Type B pancreatic cell (in vitro differentiated cells): ENCODE measurements at regions not wholly inside any gene's neighbourhood (a gene's known extent, or its start where the extent isn't known, plus 50 kb on each side); places are given as distances from the start of the nearest gene placed in this dataset.

Experiments
- DNase-seq: peaks from one replicate; pipeline ENCODE4 v3.0.0; 2021; ENCODE audit warnings: mixed read lengths; ENCODE audit not compliant: unreplicated experiment; ENCODE audit errors: extremely low spot score
- H3K27ac Mint-ChIP-seq: 2 replicates; pipeline ENCODE4 v1.8.0; 2021; ENCODE audit warnings: mild to moderate bottlenecking, mixed read lengths
- H3K27me3 Mint-ChIP-seq: 2 replicates; pipeline ENCODE4 v1.8.0; 2021; ENCODE audit warnings: mixed read lengths
- H3K36me3 Mint-ChIP-seq: 2 replicates; pipeline ENCODE4 v1.8.0; 2021; ENCODE audit warnings: mixed read lengths
- H3K4me1 Mint-ChIP-seq: one replicate; pipeline ENCODE4 v1.8.0; 2021; ENCODE audit warnings: mixed read lengths; ENCODE audit not compliant: unreplicated experiment
- H3K4me3 Mint-ChIP-seq: 2 replicates; pipeline ENCODE4 v1.8.0; 2021; ENCODE audit warnings: mild to moderate bottlenecking, mixed read lengths
- H3K9me3 Mint-ChIP-seq: 2 replicates; pipeline ENCODE4 v1.8.0; 2021; ENCODE audit warnings: mixed read lengths
- CTCF ChIP-seq: fragments of 200-600 bp; sonication (generic); conservative IDR thresholded peaks from 2 replicates; pipeline ENCODE4 v1.5.0; 2021; ENCODE audit warnings: antibody characterized with exemption, mild to moderate bottlenecking

- no peak for TF ChIP-seq CTCF
- no peaks in the 10 kb centered on the region for H3K36me3 Mint-ChIP-seq
- no peak for DNase-seq
- H3K9me3 Mint-ChIP-seq = no peaks in the 10 kb centered on the region
- no peaks in the 10 kb centered on the region for H3K4me1 Mint-ChIP-seq
- H3K27ac Mint-ChIP-seq = no peak overlapping the region
- no peak overlapping the region for H3K4me3 Mint-ChIP-seq
- H3K27me3 Mint-ChIP-seq = no peaks in the 10 kb centered on the region
Observed at GRCh38 chr1:190540366-190540765, 62.7 kb upstream of the BRINP3 start.

GRCh38 chr1:190551638-190552037 is 74.0 kb upstream of the BRINP3 start:
- no peaks in the 10 kb centered on the region for H3K4me1 Mint-ChIP-seq
- H3K9me3 Mint-ChIP-seq = no peaks in the 10 kb centered on the region
- no peaks in the 10 kb centered on the region for H3K27me3 Mint-ChIP-seq
- DNase-seq = no peak
- no peak for TF ChIP-seq CTCF
- no peak overlapping the region for H3K4me3 Mint-ChIP-seq
- no peaks in the 10 kb centered on the region for H3K36me3 Mint-ChIP-seq
- no peak overlapping the region for H3K27ac Mint-ChIP-seq

DNA sequence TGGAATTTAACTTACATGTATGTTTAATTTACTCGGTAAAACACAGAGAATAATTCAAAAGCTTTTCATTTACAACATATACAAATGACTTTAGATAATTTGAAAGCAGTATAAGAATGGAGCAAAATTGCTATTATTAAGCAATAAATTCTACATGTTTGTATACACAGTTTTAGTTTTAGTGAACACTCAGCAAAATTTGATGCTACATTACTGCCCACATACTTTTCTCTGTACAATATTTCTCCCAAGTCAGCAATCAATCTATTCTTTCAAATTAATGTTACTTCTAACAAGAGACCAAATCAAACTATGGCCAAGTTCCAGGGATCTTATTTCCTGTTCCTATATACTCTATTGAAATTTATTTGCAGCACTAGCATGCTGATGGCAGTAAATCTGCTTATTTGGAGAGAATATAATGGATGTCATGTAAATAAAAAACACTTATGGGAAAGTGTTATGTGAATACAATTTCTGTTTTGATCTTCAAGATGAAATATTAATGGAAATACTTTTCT is 82.6 kb upstream of the BRINP3 start:
- Mint-ChIP-seq H3K4me1 (no peaks in the 10 kb centered on the region), H3K36me3 (no peaks in the 10 kb centered on the region), H3K27ac (no peak overlapping the region), H3K4me3 (no peak overlapping the region), H3K9me3 (peaks cover 5% of the 10 kb centered on the region), H3K27me3 (no peaks in the 10 kb centered on the region)
- TF ChIP-seq CTCF = no peak
- DNase-seq = no peak

DNA sequence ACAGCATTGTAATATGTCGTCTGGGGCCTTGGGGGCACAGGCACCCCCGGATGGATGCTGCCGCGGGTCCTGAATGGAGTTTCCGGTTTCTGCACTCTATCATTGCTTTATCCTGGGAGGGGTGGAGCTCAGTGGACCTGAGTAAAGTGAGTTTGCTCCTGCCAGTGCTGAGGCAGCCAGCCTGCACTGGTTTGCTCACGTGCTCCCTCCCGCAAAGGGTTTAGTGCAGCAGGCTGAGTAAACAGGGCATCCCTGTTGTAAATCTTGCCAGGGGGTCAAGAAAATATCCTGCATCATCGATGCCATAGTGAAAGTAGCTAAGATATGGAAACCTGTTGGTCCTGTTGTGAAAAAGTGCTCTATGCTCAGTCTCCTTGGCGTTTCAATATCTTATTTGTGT is 85.6 kb upstream of the BRINP3 start:
- Mint-ChIP-seq H3K27ac (no peak overlapping the region), H3K36me3 (no peaks in the 10 kb centered on the region), H3K27me3 (no peaks in the 10 kb centered on the region), H3K9me3 (peaks cover 5% of the 10 kb centered on the region), H3K4me1 (no peaks in the 10 kb centered on the region), H3K4me3 (no peak overlapping the region)
- no peak for DNase-seq
- TF ChIP-seq CTCF = no peak

DNA sequence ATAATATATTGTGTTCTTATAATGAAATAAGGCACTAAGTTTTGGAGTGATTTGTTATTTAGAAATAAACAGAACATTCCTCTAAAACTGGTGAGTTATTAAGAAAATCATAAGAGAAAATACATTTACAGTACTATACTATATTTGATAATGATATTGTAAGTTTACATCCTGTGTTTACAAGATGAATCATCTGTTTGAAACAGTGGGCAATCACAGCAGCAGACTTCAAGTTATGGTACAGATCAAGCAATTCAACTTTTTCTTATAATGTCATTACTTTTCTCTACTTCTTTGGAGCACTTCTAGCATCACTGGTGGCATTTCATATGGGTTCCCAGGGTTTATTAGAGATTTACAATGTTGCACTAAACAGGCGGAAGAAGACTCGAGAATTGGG is 86.5 kb upstream of the BRINP3 start:
- Mint-ChIP-seq H3K4me3 (no peak overlapping the region), H3K27ac (no peak overlapping the region), H3K27me3 (no peaks in the 10 kb centered on the region), H3K36me3 (no peaks in the 10 kb centered on the region), H3K4me1 (no peaks in the 10 kb centered on the region), H3K9me3 (peaks cover 5% of the 10 kb centered on the region)
- TF ChIP-seq CTCF = no peak
- DNase-seq = no peak

GRCh38 chr1:190578017-190578416 is 100.4 kb upstream of the BRINP3 start:
- TF ChIP-seq CTCF = no peak
- Mint-ChIP-seq H3K4me3 (peak overlapping the region; percentile 9), H3K27me3 (no peaks in the 10 kb centered on the region), H3K27ac (no peak overlapping the region), H3K9me3 (no peaks in the 10 kb centered on the region), H3K36me3 (no peaks in the 10 kb centered on the region), H3K4me1 (peaks cover 8% of the 10 kb centered on the region)
- DNase-seq = no peak
